GM18870 (cell line): ENCODE measurements at regions not wholly inside any gene's neighbourhood (a gene's known extent, or its start where the extent isn't known, plus 50 kb on each side); places are given as distances from the start of the nearest gene placed in this dataset.

ENCODE experiments used
- ATAC-seq: cut with Tn5 transposase; IDR thresholded peaks from one replicate; pipeline ENCODE4 v1.9.1; 2021; ENCODE audit warnings: moderate library complexity; ENCODE audit not compliant: unreplicated experiment

DNA sequence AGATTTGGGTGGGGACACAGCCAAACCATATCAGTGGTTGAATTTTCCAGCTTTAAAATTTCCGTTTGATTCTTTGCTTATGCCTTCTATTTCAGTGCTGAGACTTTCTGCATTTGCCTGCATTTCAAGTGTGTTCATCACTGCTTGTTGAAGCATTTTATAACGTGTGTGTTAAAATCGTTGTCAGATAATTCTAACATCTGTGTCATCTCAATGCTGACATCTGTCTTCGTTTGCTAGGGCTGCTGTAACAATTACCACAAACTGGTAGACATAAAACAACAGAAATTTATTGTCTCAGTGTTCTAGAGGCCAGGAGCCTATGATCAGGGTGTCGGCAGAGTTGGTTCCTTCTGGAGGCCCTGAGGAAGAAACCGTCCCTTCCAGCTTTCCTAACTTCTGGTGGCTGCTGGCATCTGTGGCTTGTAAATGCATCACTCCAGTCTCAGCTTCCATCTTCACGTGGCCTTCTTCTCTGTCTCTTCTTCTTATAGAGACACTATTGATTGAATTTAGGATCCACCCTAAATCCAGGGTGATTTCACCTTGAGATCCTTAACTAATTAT, 71.1 kb upstream of the SDK1 start:
- ATAC-seq, result no peak

GRCh38 chr7:3230908-3231307, 70.1 kb upstream of the SDK1 start:
- ATAC-seq, result no peak

DNA sequence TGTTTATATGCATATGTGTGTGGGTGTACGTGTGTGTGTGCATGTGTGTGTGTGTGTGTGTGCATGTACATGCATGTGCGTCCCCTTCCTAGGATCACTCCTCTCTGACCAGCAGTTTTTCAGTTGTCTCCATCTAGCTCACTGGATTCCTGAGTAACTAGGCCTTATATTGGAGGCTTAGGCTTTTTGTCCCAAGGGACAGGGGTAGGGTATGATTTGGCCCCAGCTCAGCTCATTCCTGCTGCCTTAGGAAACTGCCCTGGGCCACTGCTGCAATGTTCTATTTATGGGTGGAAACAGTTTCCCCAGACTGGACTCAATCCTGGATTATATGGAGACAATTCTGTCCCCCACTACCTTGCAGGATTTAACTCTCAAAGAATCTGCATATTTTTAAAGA, 68.8 kb upstream of the SDK1 start:
- no peak for ATAC-seq

- ATAC-seq, result no peak
These were observed 67.8 kb upstream of the SDK1 start for GRCh38 chr7:3233301-3233700.

DNA sequence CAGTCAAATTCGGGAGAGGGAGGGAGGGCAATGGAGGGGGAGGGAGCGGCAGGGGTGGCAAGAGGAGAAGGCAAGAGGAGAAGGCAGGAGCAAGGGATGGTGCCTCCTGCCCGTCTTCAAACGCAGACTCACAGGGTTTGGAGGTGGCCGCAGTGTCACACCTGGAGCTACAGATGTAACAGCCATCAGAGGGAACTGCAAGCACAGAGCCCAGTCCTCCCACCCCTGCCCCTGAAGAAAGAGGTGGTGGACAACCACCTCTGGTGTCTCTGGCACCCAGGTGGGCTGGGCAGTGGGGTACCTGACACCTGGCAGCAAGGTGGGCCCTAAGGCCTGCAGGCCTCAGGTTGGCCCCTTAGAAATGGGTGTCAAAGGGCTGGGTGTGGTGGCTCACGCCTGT, 67.0 kb upstream of the SDK1 start:
- no peak for ATAC-seq

DNA sequence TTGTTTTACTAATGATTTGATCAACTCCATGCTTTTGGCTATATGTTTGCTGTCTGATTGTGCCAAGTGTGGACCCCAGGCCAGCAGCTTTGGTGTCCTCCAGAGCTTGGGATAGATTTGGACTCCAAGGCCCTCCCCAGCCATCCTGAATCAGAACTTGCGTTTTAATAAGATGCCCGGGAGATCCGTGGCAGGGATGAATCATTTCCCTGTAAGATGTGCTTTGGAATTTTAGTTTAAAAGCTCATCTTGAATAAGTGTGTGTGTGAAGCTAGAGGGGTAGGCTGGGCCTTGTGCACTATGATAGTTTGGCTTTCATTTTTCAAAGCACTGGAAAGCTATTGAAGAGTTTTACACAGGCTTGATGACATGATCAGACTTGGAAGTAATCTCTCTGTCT, 66.2 kb upstream of the SDK1 start:
- ATAC-seq, result no peak

DNA sequence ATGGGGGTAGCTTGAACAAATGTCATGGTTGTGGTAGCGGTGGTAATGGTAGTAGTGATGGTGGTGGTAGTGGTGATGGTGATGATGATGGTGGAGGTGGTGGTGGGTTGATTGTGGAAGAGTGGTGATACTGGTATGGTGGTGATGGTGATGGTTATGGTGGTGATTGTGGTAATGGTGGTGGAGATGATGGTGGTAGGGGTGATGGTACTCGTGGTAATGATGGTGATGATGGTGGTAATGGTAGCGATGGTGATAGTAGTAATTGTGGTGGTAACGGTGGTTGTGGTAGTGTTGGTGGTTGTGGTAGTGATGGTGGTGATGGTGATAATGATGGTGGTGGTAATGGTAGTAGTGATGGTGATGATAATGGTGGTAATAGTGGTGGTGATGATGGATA, 65.7 kb upstream of the SDK1 start:
- ATAC-seq, result no peak

- ATAC-seq, result no peak
These were observed 64.8 kb upstream of the SDK1 start for GRCh38 chr7:3236268-3236667.

GRCh38 chr7:3238525-3239210, 62.4 kb upstream of the SDK1 start:
- no peak for ATAC-seq

- no peak for ATAC-seq
These were observed 61.8 kb upstream of the SDK1 start for GRCh38 chr7:3239291-3239691.

DNA sequence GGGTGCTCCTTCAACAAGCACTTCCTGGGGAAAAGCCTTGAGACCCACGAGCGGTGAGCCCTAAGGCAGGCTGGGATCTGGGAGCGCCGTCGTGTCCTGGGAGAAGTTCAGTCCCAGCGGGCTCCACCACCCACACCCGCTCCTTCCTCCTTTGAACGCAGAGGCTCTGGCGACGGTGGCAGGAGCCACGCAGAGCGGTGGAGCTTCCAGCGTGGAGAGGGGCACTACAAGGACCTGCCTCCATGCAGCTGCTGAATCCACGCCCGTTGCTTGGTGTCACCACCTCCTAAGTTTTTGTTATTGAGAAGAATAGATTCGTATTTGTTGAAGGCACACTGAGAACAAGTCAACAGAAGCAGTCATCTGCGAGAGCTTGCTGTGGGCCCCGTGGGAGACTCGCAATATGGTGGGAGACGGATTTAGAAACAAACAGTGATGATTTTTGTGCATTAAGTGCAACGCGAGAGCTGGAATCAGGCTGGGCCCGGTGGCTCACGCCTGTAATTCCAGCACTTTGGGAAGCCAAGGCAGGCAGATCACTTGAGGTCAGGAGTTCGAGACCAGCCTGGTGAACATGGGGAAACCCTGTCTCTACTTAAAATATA, 60.1 kb upstream of the SDK1 start:
- ATAC-seq, result no peak

DNA sequence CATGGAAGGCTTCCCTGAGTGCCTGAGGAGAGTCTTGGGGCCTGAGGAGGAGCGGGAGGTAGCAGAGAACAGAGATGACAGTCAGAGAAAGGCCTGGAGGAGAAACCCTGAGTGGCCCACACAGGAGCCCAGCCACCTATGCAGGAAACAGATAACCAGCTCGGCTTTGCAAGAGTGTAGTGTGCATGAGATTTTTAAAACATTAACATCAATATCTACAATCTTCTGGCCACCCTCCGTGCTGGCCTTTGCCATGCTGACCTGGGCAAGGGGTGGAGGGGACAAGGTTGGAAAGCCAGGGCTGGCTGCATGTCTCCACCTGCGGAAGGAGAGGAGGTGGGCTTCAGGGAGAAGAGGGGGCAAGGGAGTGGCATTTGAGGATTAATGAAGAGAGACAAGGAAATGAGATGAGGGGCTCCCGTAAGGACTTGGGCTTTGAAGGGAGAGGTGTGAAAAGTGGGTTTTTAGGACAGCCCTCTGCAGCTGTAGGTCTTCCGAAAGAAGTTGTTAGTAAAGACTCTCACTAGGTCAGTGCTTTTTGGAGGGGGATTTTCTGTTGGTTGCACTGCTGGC, 59.3 kb upstream of the SDK1 start:
- ATAC-seq, result no peak

DNA sequence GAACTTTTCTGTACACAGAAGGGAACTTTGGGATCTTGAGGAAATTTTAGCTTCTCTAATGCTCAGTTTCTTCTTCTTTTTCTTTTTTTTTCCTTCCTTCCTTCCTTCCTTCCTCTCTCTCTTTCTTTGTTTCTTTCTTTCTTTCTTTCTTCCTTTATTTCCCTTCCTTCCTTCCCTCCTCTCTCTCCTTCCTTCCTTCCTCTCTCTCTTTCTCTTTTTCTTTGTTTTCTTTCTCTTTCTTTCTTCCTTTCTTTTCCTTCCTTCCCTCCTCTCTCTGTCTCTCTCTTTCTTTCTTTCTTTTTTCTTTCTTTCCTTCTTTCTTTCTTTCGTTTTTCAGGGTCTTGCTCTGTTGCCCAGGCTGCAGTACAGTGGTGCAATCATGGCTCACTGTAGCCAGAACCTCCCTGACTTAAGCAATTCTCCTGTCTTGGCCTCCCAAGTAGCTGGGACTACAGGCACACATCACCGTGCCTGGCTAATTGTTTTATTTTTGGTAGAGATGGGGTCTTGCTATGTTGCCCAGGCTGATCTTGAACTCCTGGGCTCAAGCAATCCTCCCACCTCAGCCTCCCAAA, 58.6 kb upstream of the SDK1 start:
- no peak for ATAC-seq

DNA sequence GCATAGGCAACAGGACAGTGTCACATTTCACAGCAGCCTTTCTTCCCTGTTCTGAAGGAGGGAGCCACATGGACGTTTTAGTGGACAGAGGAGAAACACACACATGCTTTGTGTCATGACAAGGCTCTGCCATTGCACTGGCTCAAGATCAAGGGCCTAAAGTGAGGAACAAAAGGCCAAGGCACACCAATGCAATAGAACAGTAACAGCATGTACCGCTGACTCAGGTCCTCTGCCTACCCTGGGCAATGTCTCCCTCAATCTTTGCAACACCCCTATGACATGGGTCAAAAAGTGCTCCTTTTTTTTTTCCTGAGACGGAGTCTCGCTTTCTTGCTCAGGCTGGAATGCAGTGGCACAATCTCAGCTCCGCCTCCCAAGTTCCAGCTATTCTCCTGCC, 57.8 kb upstream of the SDK1 start:
- ATAC-seq, result no peak

GRCh38 chr7:3243680-3244079, 57.4 kb upstream of the SDK1 start:
- ATAC-seq, result no peak

- ATAC-seq, result no peak
These were observed 56.7 kb upstream of the SDK1 start for GRCh38 chr7:3244241-3244814.

- no peak for ATAC-seq
These were observed 56.0 kb upstream of the SDK1 start for GRCh38 chr7:3245077-3245476.

DNA sequence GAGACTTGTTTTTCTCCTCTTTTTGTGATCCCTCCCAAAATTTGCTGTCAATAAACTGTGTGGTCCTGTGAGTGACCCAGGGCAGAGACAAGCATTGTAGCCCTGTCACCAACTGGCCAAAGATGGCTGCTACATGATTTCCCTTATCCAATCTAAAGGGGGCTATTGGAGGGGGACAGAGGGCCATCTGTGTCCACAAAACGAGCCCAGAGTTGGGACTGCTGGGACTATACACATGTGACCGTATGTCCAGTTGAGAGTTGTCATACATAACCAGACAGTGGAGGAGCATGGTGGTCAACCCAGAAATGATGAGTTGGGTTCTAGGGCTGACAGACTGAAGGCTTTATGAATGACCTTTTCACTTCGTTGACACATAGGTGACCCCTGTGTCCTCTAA, 55.3 kb upstream of the SDK1 start:
- ATAC-seq, result no peak

DNA sequence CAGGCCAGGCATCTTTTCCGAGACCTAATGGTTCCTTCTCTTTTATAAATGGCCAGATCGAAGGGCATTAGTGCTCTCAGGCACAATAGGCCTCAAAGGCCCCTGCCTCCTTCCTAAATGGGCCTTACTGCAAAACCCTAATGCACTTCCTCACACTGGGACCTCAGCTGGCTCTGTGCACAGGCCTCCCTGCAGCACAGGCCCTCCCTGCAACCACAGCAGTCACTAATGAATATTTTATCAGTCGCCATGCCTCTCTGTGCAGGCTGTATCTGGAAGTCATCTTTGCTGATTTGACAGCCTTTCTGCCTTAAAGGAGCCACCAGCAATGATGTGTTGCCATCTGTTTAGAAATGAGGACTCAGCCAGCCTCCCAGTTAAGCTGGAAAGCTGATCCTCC, 54.9 kb upstream of the SDK1 start:
- ATAC-seq, result no peak

DNA sequence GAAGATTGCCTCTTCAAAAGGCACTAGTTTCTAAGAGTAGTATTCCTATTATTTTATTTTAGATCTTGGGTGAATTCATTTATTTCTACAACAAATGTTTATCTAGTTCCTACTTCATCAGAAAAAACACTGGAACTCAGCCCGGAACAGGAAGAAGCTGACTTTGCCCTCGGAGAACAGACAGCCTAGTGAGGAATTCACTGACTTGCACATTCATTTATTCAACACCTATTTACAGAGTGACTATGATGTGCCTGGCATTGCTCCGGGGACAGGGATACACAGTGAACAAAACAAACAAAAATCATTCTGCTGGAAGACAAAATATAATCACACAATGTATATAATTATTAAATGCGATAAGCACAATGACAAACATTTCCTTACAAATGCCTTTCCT, 54.4 kb upstream of the SDK1 start:
- no peak for ATAC-seq

GRCh38 chr7:3250725-3251124, 50.3 kb upstream of the SDK1 start:
- ATAC-seq, result no peak
